ENCODE measurements at regions not wholly inside any gene's neighbourhood (a gene's known extent, or its start where the extent isn't known, plus 50 kb on each side); places are given as distances from the start of the nearest gene placed in this dataset.

GRCh38 chr20:60482221-60483008 lies 524.2 kb downstream of the CDH26 start:
- WGBS, 2 experiments (ENCODE audit: extremely low coverage in 1 of 2, insufficient coverage in 1 of 2, insufficient read length in 1 of 2, insufficient replicate concordance in 2 of 2, low coverage in 1 of 2, low lambda C conversion rate in 2 of 2, missing lambda C conversion rate in 1 of 2) = 88% methylated on average over 16 of the region's 16 CpGs; no CpG with 5 or more reads in 1 of the 2 experiments
- H3K23ac ChIP-seq (ENCODE audit: insufficient read length) = no peak overlapping the region
- H3K36me3 ChIP-seq (ENCODE audit: control insufficient read depth in 2 of 4, insufficient read depth in 4 of 4, low read length in 3 of 4) = no peaks in the 10 kb centered on the region
- ChIA-PET CTCF (ENCODE audit: partially characterized antibody) (interaction anchor here (1.1 to 1.4 kb wide), 3 partner anchors 13 to 424 kb away, joined by 3 read pairs; no protein-coding TSS in a partner anchor), POLR2A (ENCODE audit: partially characterized antibody) (no interaction called here)
- H4K8ac ChIP-seq (ENCODE audit: extremely low read depth, insufficient read depth, low read length) = no peak overlapping the region
- peaks cover 0 to 8% (median 0%) of the 10 kb centered on the region in 4 experiments; a peak in 1 of 7 replicates for H3K27me3 ChIP-seq (replicated peaks in 1 of 4; ENCODE audit: control insufficient read depth in 3 of 4, extremely low read depth in 1 of 4, insufficient read depth in 3 of 4, low read length in 3 of 4)
- no peak overlapping the region for H2BK12ac ChIP-seq (ENCODE audit: low read depth, low read length)
- no peaks in the 10 kb centered on the region; a peak in 1 of 7 replicates for H3K4me1 ChIP-seq (replicated peaks in 1 of 4; ENCODE audit: control insufficient read depth in 3 of 4, insufficient read depth in 4 of 4, low read length in 3 of 4)
- H2AK5ac ChIP-seq (ENCODE audit: low read depth, low read length) = no peak overlapping the region
- H4K20me1 ChIP-seq (replicated peaks in 1 of 2; ENCODE audit: control insufficient read depth in 1 of 2, insufficient read depth in 2 of 2, low read length in 2 of 2) = no peaks in the 10 kb centered on the region
- no peaks in the 10 kb centered on the region for H3K9me3 ChIP-seq (ENCODE audit: insufficient read depth in 2 of 2, low read depth in 1 of 2, low read length in 1 of 2)
- H3K9ac ChIP-seq (replicated peaks in 1 of 4; ENCODE audit: extremely low read depth in 1 of 4, low read depth in 3 of 4, low read length in 3 of 4) = no peak overlapping the region
- no peaks in the 10 kb centered on the region for H3K79me2 ChIP-seq (ENCODE audit: control insufficient read depth in 1 of 2, insufficient read depth in 2 of 2, low read length in 2 of 2)
- H3K18ac ChIP-seq (ENCODE audit: extremely low read depth, low read length) = no peak overlapping the region
- H3K27ac ChIP-seq (ENCODE audit: low read depth, low read length) = no peak overlapping the region
- H2AFZ ChIP-seq (ENCODE audit: low read length) = peak overlapping the region; percentile 7; the same call in 1 of the 2 replicates
- no peak overlapping the region for H3K56ac ChIP-seq (replicated peaks; ENCODE audit: insufficient read length, low read depth, low read length)
- H3K79me1 ChIP-seq (ENCODE audit: low read depth, low read length) = no peaks in the 10 kb centered on the region
- H2BK20ac ChIP-seq (ENCODE audit: low read length) = no peak overlapping the region
- H4K5ac ChIP-seq (ENCODE audit: insufficient read length, low read depth, low read length) = no peak overlapping the region
- no peak overlapping the region for H3K4me2 ChIP-seq (ENCODE audit: insufficient read depth in 1 of 2, low read depth in 2 of 2, low read length in 2 of 2)
- 0 out of 2 replicates have a peak overlapping the region, but pooled peaks have one; percentile 48 for H2BK15ac ChIP-seq (ENCODE audit: low read length)
- no peak overlapping the region for H4K91ac ChIP-seq (replicated peaks; ENCODE audit: insufficient read length, low read length)
- H3K4ac ChIP-seq (replicated peaks; ENCODE audit: insufficient read length, low read depth, low read length) = no peak overlapping the region
- H3K23me2 ChIP-seq (ENCODE audit: low read depth, low read length) = no peaks in the 10 kb centered on the region
- H3K4me3 ChIP-seq (ENCODE audit: extremely low read depth in 1 of 4, insufficient read depth in 2 of 4, low read depth in 3 of 4, low read length in 4 of 4) = no peak overlapping the region
- H3K14ac ChIP-seq (ENCODE audit: insufficient read length) = no peak overlapping the region
- DNase-seq (ENCODE audit: low read depth in 1 of 2, low spot score in 2 of 2) (no peak), FAIRE-seq (no peak)
- H2BK5ac ChIP-seq (ENCODE audit: low read depth, low read length) = no peak overlapping the region
- H2BK120ac ChIP-seq (replicated peaks; ENCODE audit: low read depth, low read length) = no peak overlapping the region
- no peak for TF ChIP-seq SIN3A (conservative IDR thresholded peaks at IDR 0.05 in 1 of 2, IDR thresholded peaks at IDR 0.05 in 1 of 2; ENCODE audit: low read depth in 1 of 2, low read length in 2 of 2)
- TF ChIP-seq GTF2F1 (IDR thresholded peaks at IDR 0.05; ENCODE audit: borderline replicate concordance, low read depth, low read length) = no peak
- no peak for TF ChIP-seq SIRT6 (IDR thresholded peaks at IDR 0.05; ENCODE audit: low read length)
- TF ChIP-seq SUZ12 (IDR thresholded peaks at IDR 0.05; ENCODE audit: low read length) = no peak

Measured in H1 (cell line).